Stimulated activated CD4-positive, alpha-beta T cell treated with anti-CD3 and anti-CD28 coated beads, Interleukin-1b, Interleukin-23, amount 100 ng/mL, for 24 hours (primary cell): ENCODE measurements at regions not wholly inside any gene's neighbourhood (a gene's known extent, or its start where the extent isn't known, plus 50 kb on each side); places are given as distances from the start of the nearest gene placed in this dataset.

Experiments
- DNase-seq, 4 experiments: peaks; one replicate each; pipeline ENCODE4 v3.0.0-alpha.2; 2020; ENCODE audit warnings: low read depth in 4 of 4, low spot score in 1 of 4

DNA sequence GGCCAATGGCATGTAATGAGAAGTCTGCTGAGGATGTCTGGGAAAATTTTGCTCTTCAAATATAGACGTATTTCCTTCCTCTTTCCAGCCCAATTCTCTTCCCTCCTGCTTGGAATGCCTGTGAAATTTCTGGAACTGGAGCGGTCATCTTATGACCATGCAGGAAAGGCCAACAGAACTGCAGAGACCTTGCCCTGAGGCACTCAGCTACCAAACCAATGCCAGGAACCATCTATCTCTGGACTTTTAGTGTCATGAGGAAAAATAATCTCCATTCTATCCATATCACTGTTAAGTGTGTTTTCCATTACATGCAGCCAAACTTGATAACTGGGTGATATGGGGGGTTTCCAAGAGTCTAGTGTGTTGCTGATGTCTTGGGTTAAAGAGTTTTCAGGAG lies 363.7 kb downstream of the SLC4A3 start:
- no peak for DNase-seq

DNA sequence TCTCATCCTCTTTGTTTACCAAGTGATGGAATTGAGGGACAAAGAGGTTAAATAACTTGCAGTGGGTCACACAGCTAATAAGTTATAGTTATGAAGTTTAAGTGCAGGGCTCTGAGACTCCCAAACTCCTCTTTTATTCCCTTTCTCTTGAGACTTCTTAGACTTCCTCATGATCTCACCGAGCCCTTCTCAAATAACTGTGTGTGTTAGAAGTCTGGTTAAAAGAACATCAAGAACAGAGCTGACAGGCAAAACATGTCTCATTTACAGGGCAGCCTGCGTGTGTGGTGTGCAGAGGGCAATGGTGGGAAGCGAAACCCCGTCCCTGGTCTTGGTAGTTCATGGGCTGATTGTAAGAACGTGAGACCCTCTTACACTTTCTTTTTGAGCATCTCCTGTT lies 368.0 kb downstream of the SLC4A3 start:
- DNase-seq, result no peak

DNA sequence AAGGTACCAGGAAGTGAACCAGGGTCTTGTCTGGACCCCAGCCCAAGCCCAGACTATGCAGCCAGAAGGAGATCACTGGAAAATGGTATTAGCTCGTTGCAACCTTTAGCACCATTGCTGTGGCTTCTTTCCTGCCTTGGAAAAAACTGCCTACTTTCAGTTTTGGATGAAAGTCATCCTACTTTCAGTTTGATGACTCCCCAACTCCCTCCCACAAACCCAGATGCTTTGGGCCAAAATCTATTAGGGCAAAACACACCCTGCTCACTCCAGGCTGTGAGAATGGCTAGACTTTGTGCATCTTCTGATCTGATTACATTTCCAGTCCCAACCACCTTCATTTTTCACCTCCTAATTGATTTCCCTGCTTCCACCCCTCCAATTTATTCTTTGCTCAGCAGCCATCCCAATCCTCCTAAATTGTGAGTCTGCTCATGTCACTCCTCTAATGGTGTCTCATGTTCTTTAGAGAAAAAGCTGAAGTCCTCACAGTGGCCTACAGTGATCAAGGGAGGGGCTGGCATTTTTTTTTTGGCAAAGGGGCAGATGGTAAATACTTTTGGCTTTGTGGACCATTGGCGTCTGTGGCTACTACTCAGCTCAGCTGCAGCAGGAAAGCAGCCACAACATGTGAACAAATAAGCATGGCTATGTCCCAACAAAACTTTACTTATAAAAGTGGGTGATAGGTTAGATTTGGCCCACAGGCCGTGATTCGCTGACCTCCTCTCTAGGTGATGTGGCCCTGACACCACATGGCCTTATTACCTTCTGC lies 368.7 kb downstream of the SLC4A3 start:
- no peak for DNase-seq

DNA sequence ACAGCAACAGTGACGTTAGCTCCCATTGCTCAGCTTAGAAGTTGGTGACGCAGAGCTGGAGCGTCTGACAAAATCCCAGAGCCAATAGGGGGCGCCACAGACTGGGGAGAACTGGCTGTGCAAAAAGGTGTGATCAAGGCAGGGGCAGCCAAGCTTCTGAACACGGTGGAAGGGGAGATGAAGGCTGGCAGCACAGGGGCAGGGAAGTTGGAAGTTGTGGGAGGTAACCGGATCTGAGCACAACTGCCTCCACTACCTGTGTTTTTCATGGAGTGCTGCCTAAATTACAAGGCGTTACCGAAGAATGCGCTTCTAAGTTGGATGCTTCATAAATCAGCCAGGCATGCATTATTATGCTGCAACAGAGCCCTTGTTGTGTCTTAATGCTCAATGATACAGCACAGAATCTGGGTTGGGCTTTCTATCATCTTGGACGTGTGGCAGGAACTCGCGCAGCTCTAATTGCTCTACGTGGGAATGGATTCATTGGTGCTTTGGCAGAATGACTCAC lies 370.0 kb downstream of the SLC4A3 start:
- no peak for DNase-seq

DNA sequence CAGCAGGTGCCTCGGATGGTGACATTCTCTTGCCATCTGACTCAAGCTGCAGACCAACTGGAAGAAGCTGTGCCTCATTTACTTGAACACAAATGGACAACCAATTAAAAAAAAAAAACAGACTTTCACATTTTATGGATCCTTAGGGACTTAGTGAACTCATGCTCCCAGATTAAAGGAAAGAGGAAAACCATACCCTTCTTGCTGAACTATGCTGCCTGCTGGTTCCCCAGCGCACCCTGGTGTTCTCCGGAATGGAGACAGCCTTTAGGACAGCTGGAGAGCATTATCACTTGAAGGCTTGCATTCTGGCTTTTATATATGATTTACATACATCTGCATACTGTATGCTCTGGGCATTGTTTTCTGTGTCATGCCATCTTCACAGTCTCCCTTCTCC lies 370.7 kb downstream of the SLC4A3 start:
- no peak for DNase-seq

DNA sequence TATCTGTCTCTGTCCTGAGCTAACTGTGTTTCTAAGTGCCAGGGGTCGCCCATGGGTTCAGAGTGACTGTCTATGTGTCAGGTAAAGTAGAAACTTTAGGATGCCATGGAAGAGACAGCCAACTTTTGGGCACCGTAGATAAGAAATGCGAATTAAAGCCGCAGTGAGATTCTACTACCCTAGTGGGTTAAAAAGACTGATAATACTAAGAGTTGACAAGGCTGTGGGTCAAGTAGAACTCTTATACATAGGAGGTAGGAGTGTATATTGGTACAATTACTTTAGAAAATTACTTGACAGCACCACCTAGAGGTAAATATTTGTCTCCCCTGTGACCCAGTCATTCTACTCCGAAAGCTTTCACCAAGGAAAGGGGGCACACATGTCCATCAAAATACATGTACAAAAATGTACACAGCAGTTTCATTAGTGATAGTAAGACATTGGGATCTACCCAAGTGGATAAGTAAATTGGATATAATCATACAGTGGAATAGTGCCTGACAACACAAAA lies 371.3 kb downstream of the SLC4A3 start:
- DNase-seq, result no peak

DNA sequence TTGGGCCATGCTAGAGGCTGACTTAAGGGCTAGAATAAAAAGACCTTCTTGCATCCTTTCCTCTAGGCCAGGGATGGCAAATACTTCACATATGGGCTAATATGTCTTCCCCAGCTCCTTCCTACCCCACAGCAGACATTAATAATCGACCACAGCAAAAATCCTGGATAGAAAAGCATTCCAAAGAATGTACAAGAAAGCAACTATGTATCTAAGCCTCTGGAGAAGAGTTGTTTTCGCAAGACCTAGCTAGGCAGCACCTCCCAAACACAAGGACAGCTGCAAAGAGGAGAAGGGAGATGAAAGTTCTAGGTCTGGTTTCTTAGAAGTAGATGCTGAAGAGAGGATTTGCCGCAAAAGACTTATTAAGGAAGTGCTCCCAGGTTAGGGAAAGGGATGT lies 372.6 kb downstream of the SLC4A3 start:
- DNase-seq, result no peak

DNA sequence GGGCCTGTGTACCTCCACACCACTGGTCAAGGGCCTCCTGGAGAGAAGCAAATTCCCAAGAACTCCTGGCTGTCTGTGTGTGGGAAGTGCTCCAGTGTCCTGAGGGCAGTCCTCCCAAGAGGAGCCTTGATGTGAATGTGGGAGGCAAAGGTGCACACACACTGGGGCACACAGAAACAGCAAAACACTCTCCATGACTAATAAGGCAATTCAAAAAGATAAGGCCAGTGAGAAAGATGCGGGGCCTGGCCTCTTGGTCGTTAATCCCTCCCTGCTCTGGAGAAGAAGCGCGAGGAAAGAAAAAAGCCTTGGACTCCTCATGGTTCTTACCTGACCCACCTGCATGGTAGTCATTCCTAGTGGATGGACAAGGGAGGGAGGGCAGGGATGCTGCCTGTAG lies 373.2 kb downstream of the SLC4A3 start:
- no peak for DNase-seq

DNA sequence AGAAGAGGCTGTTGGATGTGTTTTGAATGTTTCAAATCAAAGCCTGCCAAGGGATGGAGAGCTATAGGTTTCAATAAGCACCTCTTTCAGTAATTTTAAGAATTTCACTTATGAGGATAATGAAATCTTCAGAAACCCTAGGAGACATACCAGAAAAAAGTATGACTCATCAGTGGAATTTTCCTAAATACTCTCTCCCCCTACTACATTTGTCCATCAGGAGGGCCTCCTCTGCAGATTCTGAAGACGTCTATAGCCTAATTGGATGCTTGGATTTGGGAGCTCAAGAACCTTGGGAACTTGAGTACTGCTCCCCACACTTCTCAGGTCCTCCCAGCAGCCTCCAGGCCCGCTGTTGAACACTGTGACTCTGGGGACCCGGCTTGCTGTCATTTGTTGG lies 374.3 kb downstream of the SLC4A3 start:
- DNase-seq, result no peak

DNA sequence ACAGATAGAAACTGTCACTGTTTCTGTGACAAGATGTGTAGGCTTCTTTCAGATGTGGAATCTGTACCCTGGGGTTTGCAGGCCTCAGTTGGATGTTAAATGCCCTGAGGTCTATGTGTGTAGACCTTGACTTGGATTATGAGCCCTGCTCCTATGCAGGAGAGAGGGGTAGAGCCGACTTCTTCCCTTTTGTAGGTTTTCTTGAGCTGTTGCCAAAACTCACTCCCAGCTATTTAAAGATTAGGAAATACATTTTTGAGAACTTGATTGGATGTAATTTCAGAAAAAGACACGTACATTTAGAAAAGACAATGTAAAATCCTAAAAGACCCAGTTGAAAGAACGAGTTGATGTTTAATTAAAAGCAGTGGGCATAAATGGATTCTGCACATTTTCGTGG lies 374.8 kb downstream of the SLC4A3 start:
- DNase-seq, result no peak

DNA sequence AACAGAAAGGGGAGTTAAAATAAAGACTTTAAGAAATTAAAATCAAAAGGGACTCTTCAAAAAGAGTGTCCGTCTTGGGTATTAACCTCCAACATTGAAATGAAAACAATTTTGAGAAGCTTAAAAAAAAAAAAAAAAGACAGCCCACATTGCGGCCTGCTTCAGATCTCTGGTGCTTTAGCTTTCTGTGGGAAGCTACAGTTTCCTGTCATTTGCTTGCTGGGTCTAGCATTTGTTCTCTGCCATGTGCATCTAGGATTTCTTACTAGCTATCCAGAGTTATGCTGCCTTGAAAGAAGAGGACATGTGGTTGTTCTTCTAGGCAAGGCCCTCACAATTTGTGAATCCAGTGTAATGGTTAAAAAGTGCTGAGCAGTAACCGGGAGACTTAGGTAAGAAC lies 375.3 kb downstream of the SLC4A3 start:
- DNase-seq, result no peak

DNA sequence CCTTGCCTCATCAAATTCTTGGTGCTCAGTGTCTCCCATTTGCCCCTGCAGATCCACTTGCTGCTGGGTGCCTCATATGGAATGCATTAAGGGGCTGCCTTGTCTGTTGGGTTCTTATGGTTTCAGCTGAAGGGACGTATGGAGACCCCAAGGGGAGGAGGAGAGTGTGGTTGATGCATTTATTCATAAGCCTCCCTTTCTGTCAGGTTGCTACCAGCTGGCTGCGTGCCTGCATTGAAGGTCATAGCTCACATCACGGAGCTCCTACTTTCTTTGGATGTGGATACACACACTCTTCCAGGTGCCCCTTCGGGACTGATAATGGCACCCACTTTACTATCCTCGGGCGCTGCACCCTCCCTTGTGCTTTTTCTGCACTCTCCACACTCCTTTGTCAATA lies 377.9 kb downstream of the SLC4A3 start:
- no peak for DNase-seq

DNA sequence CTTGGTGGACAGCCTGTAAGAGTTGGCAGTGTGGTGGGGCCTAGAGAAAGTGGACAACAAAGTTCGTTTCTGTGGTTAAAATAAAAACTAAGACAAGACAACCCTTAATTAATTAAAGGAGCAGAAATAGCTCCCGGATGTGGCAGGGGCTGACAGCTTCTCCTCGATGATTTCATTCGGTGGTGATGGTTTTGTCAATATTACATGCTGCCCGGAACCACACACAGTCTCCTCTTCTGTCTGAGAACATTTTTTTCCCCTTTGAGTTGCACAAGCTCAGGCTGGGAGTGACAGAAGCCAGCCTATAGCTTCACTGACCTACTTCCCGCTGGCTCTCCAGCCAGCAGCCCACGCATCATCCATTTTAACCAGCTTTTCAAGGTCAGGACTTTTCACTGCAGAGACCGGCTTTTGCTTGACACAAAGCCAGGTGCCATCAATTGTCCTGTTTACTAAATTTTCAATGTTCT lies 378.8 kb downstream of the SLC4A3 start:
- DNase-seq, result no peak

DNA sequence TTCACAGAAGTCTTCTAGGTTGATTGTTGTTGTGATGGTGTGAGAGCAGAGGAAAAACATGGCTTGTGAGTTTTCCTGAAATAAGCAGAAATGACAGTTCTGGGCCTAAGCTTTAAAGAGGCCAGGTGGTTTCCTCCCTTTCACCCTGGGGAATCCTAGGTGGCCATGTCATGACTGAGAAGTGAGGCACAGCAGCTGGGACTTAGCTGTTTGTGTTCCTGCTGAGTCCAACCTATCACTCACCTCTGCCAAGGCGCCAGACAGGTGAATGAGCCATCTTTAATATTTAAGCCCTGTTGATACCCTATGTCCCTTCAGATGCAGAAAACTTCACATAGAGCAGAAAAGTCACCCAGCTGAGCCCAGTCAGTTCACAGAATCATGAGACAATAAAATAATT lies 384.4 kb downstream of the SLC4A3 start:
- no peak for DNase-seq

DNA sequence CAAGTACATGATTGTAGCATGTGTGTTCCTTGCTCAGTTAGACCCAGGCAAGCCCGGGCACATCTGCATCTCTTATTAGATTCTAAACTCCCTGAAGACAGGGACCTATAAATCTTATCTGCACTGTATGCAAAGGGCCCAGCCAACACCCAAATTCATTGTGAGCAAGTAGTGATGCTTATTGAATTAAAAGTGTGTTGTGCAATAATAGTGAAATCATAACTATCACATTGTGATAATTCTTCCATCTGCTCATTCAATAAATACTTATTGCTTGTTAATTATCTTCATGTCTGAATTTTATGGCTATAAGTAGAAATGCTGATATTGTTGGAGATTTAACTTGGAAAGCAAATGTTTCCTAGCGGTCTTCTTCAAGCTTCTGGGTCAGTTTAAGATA lies 387.5 kb downstream of the SLC4A3 start:
- no peak for DNase-seq

DNA sequence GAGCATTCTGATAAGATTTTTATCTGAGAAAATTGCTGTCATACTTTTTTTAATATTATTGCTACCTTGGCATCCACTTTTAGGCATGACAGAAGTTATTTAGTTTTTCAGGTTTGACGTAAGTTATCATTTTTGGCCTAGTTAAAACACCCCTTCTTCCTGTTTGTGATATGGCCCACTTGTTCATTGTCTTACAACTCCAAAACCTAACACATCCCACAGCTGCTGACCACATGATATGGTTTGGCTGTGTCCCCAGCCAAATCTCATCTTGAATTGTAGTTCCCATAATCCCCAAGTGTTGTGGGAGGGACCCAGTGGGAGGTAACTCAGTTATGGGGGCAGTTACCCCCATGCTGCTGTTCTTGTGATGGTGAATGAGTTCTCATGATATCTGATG lies 388.1 kb downstream of the SLC4A3 start:
- no peak for DNase-seq

DNA sequence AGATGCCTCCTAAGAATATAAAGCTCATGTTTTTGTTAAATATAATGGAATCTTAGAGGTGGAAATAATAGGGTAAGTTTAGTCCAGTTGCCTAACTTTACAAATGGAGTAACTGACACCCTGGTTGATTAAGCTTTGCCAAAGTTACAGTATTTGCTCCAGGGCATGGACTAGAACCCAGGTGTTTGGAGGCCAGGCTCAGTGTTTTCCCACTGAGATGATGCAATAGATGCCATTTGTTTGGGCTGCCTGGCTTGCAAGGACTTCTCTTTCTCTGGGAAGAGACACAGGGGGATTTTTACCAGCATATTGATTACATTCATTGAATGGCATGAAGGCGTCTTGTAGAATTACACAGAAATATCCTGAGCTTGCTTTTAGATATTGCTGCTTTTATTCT lies 397.8 kb downstream of the SLC4A3 start:
- no peak for DNase-seq

DNA sequence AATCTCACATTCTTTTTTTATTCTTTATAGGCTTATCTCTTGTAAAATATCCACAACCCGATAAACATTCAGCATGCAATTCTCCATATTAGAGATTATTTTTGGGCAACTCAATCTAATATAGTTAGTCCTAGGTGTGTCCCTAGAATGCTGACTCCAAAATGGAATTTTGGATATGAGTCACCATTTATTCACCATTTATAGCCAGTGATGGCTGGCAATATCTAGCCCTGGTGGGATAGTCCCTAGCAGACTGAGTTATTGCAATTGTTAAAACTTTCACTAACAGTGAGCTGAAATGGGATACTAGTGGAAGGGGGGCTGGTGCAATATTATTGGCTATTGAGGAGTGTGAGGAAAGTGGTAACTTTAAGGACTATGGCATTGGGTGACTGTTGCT lies 401.6 kb downstream of the SLC4A3 start:
- no peak for DNase-seq

DNA sequence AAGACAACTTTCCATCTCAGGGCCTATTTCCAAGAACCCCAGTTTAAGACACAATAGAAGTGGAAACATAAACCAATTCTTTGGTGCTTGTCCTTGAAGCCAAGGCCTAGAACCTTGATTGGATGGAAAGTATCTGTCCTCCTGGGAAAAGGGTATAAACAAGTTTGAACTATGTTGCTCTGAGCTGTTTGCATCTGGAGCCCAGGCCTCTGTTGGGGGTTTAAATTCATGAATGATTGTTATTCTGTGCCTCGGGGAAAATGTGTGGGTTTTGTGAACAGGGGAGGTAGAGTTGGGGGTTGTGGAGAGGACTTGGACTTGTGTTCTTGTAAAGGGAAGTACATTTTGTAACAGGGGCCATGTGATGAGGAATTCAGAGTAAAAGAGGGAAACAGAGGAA lies 406.1 kb downstream of the SLC4A3 start:
- DNase-seq, result no peak

DNA sequence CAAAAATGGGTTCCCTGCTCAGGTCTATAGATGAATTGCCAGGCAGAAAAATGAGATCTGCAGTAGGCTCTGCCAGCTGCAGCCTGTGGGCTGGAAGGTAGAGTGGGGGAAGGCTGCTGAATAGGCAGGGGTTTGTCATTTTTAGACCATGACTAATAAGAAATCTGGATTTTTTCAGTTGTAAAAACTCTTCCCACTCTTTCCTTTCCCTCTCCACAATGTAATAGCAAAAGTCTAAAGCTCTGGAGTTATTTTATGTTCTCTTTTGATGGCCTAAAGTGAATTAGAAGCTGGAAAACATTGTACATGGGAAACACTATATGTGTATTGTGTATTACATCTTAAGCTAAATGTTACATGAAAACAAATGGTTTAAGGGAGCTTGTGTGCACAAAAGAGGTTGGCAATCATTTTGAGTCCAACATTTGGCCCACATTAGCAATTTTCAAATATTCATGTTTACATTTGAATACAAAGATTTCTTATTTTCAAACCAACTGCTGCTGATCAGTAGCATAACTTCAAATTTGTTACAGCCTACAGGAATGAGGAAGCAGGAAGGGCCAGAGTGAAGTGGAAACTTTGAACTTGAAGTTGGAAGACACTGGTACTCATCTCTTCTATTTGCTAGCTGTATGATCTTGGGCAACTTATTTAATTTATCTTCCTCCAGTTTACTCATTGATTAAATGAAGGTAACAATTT lies 407.1 kb downstream of the SLC4A3 start:
- no peak for DNase-seq

DNA sequence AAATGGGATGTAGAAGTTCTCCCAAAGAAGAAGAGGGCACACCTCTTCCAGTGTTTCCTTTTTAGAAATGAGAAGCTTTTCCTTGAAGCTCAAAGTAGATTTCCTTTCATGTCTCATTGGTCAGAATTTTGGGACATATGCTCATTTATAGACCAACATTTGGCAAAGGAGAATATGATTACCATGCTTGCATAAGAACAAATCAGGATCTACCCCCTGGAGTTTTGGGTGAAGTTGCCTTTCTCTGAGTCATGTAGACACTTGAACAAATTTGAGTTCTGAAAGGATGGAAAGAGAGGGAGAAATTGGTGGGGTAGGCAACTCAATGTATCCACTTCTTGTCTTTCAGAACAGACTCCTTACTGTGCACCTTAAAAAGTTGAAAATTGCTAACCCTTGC lies 409.0 kb downstream of the SLC4A3 start:
- no peak for DNase-seq

DNA sequence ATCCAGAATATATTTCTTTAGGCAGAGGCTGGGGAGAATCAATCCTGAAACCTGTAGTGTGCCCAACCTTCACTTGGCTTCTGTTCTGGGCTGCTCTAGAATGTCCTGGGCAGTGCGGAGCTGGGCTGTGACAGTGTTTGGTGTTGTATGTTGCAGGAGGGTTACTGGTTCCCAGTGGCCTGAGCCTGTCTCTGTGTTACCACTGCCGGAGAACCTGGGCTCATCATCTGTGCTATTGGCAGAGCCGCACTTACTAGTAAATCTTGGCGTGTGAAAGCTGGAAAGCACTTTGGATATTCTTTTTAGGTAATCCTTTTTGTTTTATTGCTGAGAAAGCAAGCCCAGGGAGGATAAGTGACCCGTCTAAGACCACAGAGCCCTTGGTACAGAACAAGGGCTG lies 412.9 kb downstream of the SLC4A3 start:
- DNase-seq, result no peak
